MCF 10A (cell line): ENCODE measurements at regions not wholly inside any gene's neighbourhood (a gene's known extent, or its start where the extent isn't known, plus 50 kb on each side); places are given as distances from the start of the nearest gene placed in this dataset.

ENCODE experiments used
- BruUV-seq: library from RNA; stranded (reverse); fragments of 400-500 nt; replicated peaks from 2 replicates; lab custom pipeline; 2021; lab: Mats Ljungman, UMichigan
- CTCF ChIA-PET: fragments of 300-600 bp; sonication (Branson Sonifier 250); formaldehyde crosslinking; extraction: SDS; loops from one replicate; lab custom pipeline; 2021; ENCODE audit warnings: antibody characterized with exemption, inconsistent platforms; lab: Yijun Ruan, JAX
- POLR2A ChIA-PET: fragments of 300-600, 350-650 bp; sonication (Branson Sonifier 250); formaldehyde crosslinking; extraction: SDS; loops from one replicate; lab custom pipeline; 2020; ENCODE audit warnings: antibody characterized with exemption, inconsistent platforms; lab: Yijun Ruan, JAX
- DNase-seq: peaks from one replicate; pipeline ENCODE4 v3.0.0-alpha.2; 2018; ENCODE audit not compliant: unreplicated experiment
- H3K27ac Mint-ChIP-seq: one replicate; pipeline ENCODE4 v1.8.0; 2022; ENCODE audit warnings: mild to moderate bottlenecking, low read depth, mixed read lengths; ENCODE audit not compliant: unreplicated experiment
- H3K27me3 Mint-ChIP-seq: one replicate; pipeline ENCODE4 v1.8.0; 2022; ENCODE audit warnings: mixed read lengths; ENCODE audit not compliant: insufficient read depth, unreplicated experiment
- H3K36me3 Mint-ChIP-seq: one replicate; pipeline ENCODE4 v1.8.0; 2022; ENCODE audit warnings: mild to moderate bottlenecking, moderate library complexity, mixed read lengths; ENCODE audit not compliant: insufficient read depth, unreplicated experiment
- H3K4me1 Mint-ChIP-seq: one replicate; pipeline ENCODE4 v1.8.0; 2022; ENCODE audit warnings: mixed read lengths; ENCODE audit not compliant: insufficient read depth, unreplicated experiment
- H3K4me3 Mint-ChIP-seq: one replicate; pipeline ENCODE4 v1.8.0; 2022; ENCODE audit warnings: mild to moderate bottlenecking, moderate library complexity, mixed read lengths; ENCODE audit not compliant: unreplicated experiment
- H3K9me3 Mint-ChIP-seq: one replicate; pipeline ENCODE4 v1.8.0; 2022; ENCODE audit warnings: mixed read lengths; ENCODE audit not compliant: unreplicated experiment
- CTCF ChIP-seq: fragments of 200-600 bp; IDR thresholded peaks from one replicate; pipeline ENCODE4 v1.8.0; 2022; ENCODE audit warnings: antibody characterized with exemption, mild to moderate bottlenecking; ENCODE audit not compliant: unreplicated experiment
- intact Hi-C: fragments of 100-400 bp; cut with micrococcal nuclease; formaldehyde crosslinking; loops from 2 replicates; pipeline ENCODE4 v1.14.1; 2022

GRCh38 chr7:20870977-20871376, 84.3 kb upstream of the SP8 start:
- Mint-ChIP-seq H3K27me3 (no peaks in the 10 kb centered on the region), H3K4me1 (no peaks in the 10 kb centered on the region), H3K4me3 (no peak overlapping the region), H3K27ac (no peak overlapping the region), H3K36me3 (no peaks in the 10 kb centered on the region), H3K9me3 (no peaks in the 10 kb centered on the region)
- CTCF ChIA-PET = no interaction called here
- TF ChIP-seq CTCF = no peak
- no peak for DNase-seq
- no TSS peak for BruUV-seq
- POLR2A ChIA-PET = no interaction called here
- intact Hi-C loops = no loop called here

DNA sequence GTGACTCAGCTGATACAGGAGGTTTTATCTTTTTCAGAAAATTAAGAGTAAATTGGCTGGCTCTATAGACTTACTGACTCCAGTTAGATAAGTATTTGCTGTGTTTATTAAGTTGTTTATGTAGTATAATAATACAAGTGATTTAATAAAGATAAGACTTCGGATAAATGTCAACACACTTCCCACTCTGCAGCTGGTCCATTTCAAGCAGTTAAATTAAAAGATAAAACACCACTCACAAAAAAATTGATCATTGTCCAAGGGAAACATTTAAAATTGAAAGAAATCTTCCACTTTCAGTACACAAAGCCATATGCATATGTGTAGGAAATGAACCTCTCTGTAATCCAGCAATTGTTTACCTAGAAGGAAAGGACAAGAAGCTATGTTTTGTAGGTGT, 106.1 kb upstream of the SP8 start:
- no peaks in the 10 kb centered on the region for H3K27me3 Mint-ChIP-seq
- H3K27ac Mint-ChIP-seq = no peak overlapping the region
- no peak for DNase-seq
- CTCF ChIA-PET = no interaction called here
- no TSS peak for BruUV-seq
- TF ChIP-seq CTCF = no peak
- H3K36me3 Mint-ChIP-seq = peaks cover 6% of the 10 kb centered on the region
- H3K4me3 Mint-ChIP-seq = no peak overlapping the region
- intact Hi-C loops = no loop called here
- no peaks in the 10 kb centered on the region for H3K9me3 Mint-ChIP-seq
- peaks cover 11% of the 10 kb centered on the region for H3K4me1 Mint-ChIP-seq
- POLR2A ChIA-PET = no interaction called here

DNA sequence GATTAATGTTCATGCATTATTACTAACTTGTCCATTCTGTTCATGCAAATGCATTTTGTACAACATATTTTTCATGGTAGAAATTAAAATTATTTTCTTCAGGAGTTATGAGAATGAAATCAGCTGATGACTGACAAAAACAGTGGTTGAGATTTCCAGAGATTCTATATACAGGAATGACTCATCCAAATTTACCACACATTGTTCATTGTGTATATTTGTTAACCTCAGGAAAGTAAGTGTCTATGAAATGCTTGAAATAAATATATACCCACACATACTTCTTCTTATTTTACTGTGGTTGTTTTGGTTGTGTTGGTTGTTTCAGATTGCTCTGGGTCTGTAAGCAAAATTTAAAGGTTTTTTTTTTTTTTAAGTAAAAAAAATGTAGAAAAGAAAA, 108.1 kb upstream of the SP8 start:
- Mint-ChIP-seq H3K27ac (no peak overlapping the region), H3K9me3 (no peaks in the 10 kb centered on the region), H3K4me3 (no peak overlapping the region), H3K27me3 (no peaks in the 10 kb centered on the region), H3K36me3 (no peaks in the 10 kb centered on the region), H3K4me1 (peaks cover 14% of the 10 kb centered on the region)
- DNase-seq = peak; percentile 59
- TF ChIP-seq CTCF = no peak
- intact Hi-C loops = no loop called here
- CTCF ChIA-PET = interaction anchor here (0.6 to 1.9 kb wide), 3 partner anchors 15 to 1816 kb away, joined by 3 to 6 read pairs (median 3); no protein-coding TSS in a partner anchor
- no TSS peak for BruUV-seq
- POLR2A ChIA-PET = no interaction called here

DNA sequence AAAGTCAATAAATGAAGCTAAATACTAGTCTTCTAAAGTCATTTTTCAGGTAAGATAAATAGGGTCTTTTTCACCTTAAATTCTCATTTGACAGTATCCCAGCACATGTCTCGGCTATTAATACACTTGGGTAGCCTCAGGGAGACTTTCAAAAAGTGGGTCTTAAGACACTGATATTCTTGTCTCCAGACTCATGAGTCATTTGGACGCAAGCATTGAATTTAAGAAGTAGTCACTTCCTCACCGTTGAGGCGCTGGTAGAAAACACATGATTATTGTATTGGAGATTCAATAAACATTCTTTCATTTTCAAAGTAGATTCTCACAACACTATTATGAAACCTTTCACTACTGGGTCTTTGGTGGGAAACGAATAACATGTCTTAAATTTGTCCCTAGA, 108.9 kb upstream of the SP8 start:
- Mint-ChIP-seq H3K9me3 (no peaks in the 10 kb centered on the region), H3K4me3 (no peak overlapping the region), H3K27ac (no peak overlapping the region), H3K4me1 (peaks cover 14% of the 10 kb centered on the region), H3K36me3 (no peaks in the 10 kb centered on the region), H3K27me3 (no peaks in the 10 kb centered on the region)
- ChIA-PET CTCF (interaction anchor here (0.6 to 1.9 kb wide), 3 partner anchors 15 to 872 kb away, joined by 3 to 6 read pairs (median 3); no protein-coding TSS in a partner anchor), POLR2A (no interaction called here)
- BruUV-seq = no TSS peak
- intact Hi-C loops = no loop called here
- TF ChIP-seq CTCF = no peak
- DNase-seq = peak; percentile 85
